Tibial nerve (tissue), 4 donors: ENCODE measurements at regions not wholly inside any gene's neighbourhood (a gene's known extent, or its start where the extent isn't known, plus 50 kb on each side); places are given as distances from the start of the nearest gene placed in this dataset.

Experiments
- DNase-seq, 2 donors: peaks; one replicate each; pipeline ENCODE4 v3.0.0-alpha.2; 2019; ENCODE audit warnings: low spot score in 2 of 2
- H3K27ac ChIP-seq, 4 donors: fragments of 200-600 bp; sonication (generic) in 3 of 4; one replicate each; pipeline ENCODE4 v1.5.1; 2017 to 2019; ENCODE audit warnings: mild to moderate bottlenecking in 1 of 4
- H3K27me3 ChIP-seq, 2 donors: fragments of 200-600 bp; sonication (generic) in 1 of 2; one replicate each; pipeline versions ENCODE4 v1.5.1 to v1.6.0; 2017 to 2019
- H3K36me3 ChIP-seq, 3 donors: fragments of 200-600 bp; sonication (generic); one replicate each; pipeline ENCODE4 v1.5.1; 2018 to 2019
- H3K4me1 ChIP-seq, 4 donors: fragments of 200-600 bp; sonication (generic) in 3 of 4; one replicate each; pipeline ENCODE4 v1.5.1; 2017 to 2019
- H3K4me3 ChIP-seq, 4 donors: fragments of 200-600 bp; sonication (generic) in 3 of 4; one replicate each; pipeline ENCODE4 v1.5.1; 2017 to 2019; ENCODE audit warnings: mild to moderate bottlenecking in 1 of 4, moderate library complexity in 1 of 4
- H3K9me3 ChIP-seq, 4 donors: fragments of 200-600 bp; sonication (generic) in 3 of 4; one replicate each; pipeline ENCODE4 v1.5.1; 2017 to 2019
- CTCF ChIP-seq, 5 experiments: fragments of 200-600 bp in 3 of 5; fragments of 450-650 bp in 2 of 5; sonication (generic) in 3 of 5; IDR thresholded peaks; one replicate each; pipeline ENCODE4 v1.5.1; 2016 to 2019; ENCODE audit warnings: antibody characterized with exemption in 5 of 5, mild to moderate bottlenecking in 3 of 5, moderate library complexity in 2 of 5
- EP300 ChIP-seq, 2 donors: sonication (generic); formaldehyde crosslinking; IDR thresholded peaks; one replicate each; pipeline ENCODE4 v1.6.1; 2017; ENCODE audit warnings: antibody characterized with exemption in 2 of 2, mild to moderate bottlenecking in 1 of 2
- POLR2A ChIP-seq, 2 donors: fragments of 450-650 bp; IDR thresholded peaks; one replicate each; pipeline ENCODE4 v1.6.1; 2017; ENCODE audit warnings: antibody characterized with exemption in 2 of 2, mild to moderate bottlenecking in 2 of 2, moderate library complexity in 2 of 2
- WGBS, 2 donors: methylation state at CpG; one replicate each; pipeline ENCODE4 v1.1.5; 2018; 5-methylcytosine and 5-hydroxymethylcytosine counted together

GRCh38 chr4:23999714-24000469 lies 110.0 kb upstream of the PPARGC1A start:
- Histone ChIP-seq H3K27ac (no peak overlapping the region), H3K9me3 (no peaks in the 10 kb centered on the region), H3K4me3 (no peak overlapping the region), H3K27me3 (no peaks in the 10 kb centered on the region), H3K36me3 (no peaks in the 10 kb centered on the region), H3K4me1 (no peaks in the 10 kb centered on the region)
- 77 to 79% methylated on average over 17 of the region's 17 CpGs for WGBS, 2 donors
- TF ChIP-seq EP300 (IDR thresholded peaks at IDR 0.05) (no peak), POLR2A (IDR thresholded peaks at IDR 0.05) (no peak), CTCF (IDR thresholded peaks at IDR 0.05) (no peak)
- DNase-seq = no peak

GRCh38 chr4:23993373-23993772 lies 103.5 kb upstream of the PPARGC1A start:
- Histone ChIP-seq H3K9me3 (no peaks in the 10 kb centered on the region), H3K27me3 (no peaks in the 10 kb centered on the region), H3K4me1 (no peaks in the 10 kb centered on the region), H3K36me3 (no peaks in the 10 kb centered on the region), H3K27ac (no peak overlapping the region), H3K4me3 (no peak overlapping the region)
- no peak for TF ChIP-seq CTCF (IDR thresholded peaks at IDR 0.05)
- no peak for TF ChIP-seq EP300 (IDR thresholded peaks at IDR 0.05)
- no peak for TF ChIP-seq POLR2A (IDR thresholded peaks at IDR 0.05)
- no peak for DNase-seq
- 70 to 72% methylated on average over 1 of the region's 1 CpG for WGBS, 2 donors

GRCh38 chr4:23991444-23991843 lies 101.6 kb upstream of the PPARGC1A start:
- no peaks in the 10 kb centered on the region for H3K9me3 ChIP-seq
- no peak for TF ChIP-seq EP300 (IDR thresholded peaks at IDR 0.05)
- TF ChIP-seq CTCF (IDR thresholded peaks at IDR 0.05) = no peak
- TF ChIP-seq POLR2A (IDR thresholded peaks at IDR 0.05) = no peak
- no peaks in the 10 kb centered on the region for H3K27me3 ChIP-seq
- 62 to 68% methylated on average over 1 of the region's 1 CpG for WGBS, 2 donors
- no peak for DNase-seq
- no peaks in the 10 kb centered on the region for H3K4me1 ChIP-seq
- no peak overlapping the region for H3K27ac ChIP-seq
- H3K4me3 ChIP-seq = no peak overlapping the region
- no peaks in the 10 kb centered on the region for H3K36me3 ChIP-seq

- no peak overlapping the region for H3K4me3 ChIP-seq
- H3K9me3 ChIP-seq = no peaks in the 10 kb centered on the region
- H3K36me3 ChIP-seq = no peaks in the 10 kb centered on the region
- H3K4me1 ChIP-seq = no peaks in the 10 kb centered on the region
- H3K27ac ChIP-seq = no peak overlapping the region
- H3K27me3 ChIP-seq = no peaks in the 10 kb centered on the region
- no peak for DNase-seq
- WGBS, 2 donors = 66 to 67% methylated on average over 5 of the region's 5 CpGs
- TF ChIP-seq EP300 (IDR thresholded peaks at IDR 0.05) (no peak), CTCF (IDR thresholded peaks at IDR 0.05) (no peak), POLR2A (IDR thresholded peaks at IDR 0.05) (no peak)
Measured at GRCh38 chr4:23986270-23986669, 96.4 kb upstream of the PPARGC1A start.

- H3K4me1 ChIP-seq = no peaks in the 10 kb centered on the region
- H3K9me3 ChIP-seq = no peaks in the 10 kb centered on the region
- no peak for DNase-seq
- 67 to 86% methylated on average over 1 of the region's 1 CpG for WGBS, 2 donors
- no peak overlapping the region for H3K4me3 ChIP-seq
- TF ChIP-seq POLR2A (IDR thresholded peaks at IDR 0.05) = no peak
- no peak overlapping the region for H3K27ac ChIP-seq
- peaks cover 0 to 4% of the 10 kb centered on the region in 2 donors for H3K27me3 ChIP-seq
- no peaks in the 10 kb centered on the region for H3K36me3 ChIP-seq
Measured at GRCh38 chr4:23981328-23981727, 91.5 kb upstream of the PPARGC1A start.
